HUES6 (cell line): ENCODE measurements at regions not wholly inside any gene's neighbourhood (a gene's known extent, or its start where the extent isn't known, plus 50 kb on each side); places are given as distances from the start of the nearest gene placed in this dataset.
"Not testable (repeated sequence)": the region's sequence is repeated elsewhere in the genome, so short reads cannot be mapped to it uniquely, and the experiment has no call there.

Source experiments
- H3K27ac ChIP-seq: 2 replicates; pipeline ENCODE4 v1.7.0; 2013; ENCODE audit warnings: low read depth, mild to moderate bottlenecking, low read length, inconsistent platforms
- H3K27me3 ChIP-seq: 2 replicates; pipeline ENCODE4 v1.6.1; 2013; ENCODE audit warnings: low read length; ENCODE audit not compliant: control insufficient read depth, insufficient read depth
- H3K36me3 ChIP-seq: 2 replicates; pipeline ENCODE4 v1.6.1; 2013; ENCODE audit warnings: low read length; ENCODE audit not compliant: control insufficient read depth, insufficient read depth
- H3K4me1 ChIP-seq: 2 replicates; pipeline ENCODE4 v1.6.1; 2013; ENCODE audit warnings: low read length; ENCODE audit not compliant: control insufficient read depth, insufficient read depth
- H3K4me3 ChIP-seq: 2 replicates; pipeline ENCODE4 v1.5.1; 2013; ENCODE audit warnings: low read depth, low read length
- H3K9ac ChIP-seq: one replicate; pipeline ENCODE4 v1.6.1; 2013; ENCODE audit warnings: mild to moderate bottlenecking, low read length
- H3K9me3 ChIP-seq: 2 replicates; pipeline ENCODE4 v1.6.1; 2013; ENCODE audit warnings: low read depth, low read length; ENCODE audit not compliant: control insufficient read depth, insufficient read depth

DNA sequence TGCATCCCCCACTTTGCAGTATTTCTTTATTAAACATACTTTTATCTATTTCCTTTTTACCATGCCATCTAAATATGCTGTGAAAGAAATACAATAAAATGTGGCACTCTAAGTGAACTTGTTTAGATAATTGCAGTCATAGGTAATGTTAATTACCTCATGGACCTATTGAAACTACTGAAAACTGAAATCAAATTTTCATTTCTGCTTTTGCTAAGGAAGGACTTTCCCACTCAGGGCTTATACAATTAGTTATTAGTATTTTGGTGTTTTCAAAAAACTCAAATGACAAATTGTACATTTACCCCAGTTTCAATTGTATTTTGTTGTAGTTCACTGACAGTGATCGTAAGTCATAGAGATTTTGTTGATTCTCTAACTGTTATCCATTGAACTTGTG lies 88.4 kb downstream of the ID4 start:
- no peak overlapping the region for H3K27ac ChIP-seq
- no peaks in the 10 kb centered on the region for H3K4me1 ChIP-seq
- H3K4me3 ChIP-seq, result no peak overlapping the region
- H3K9me3 ChIP-seq, result no peaks in the 10 kb centered on the region
- no peaks in the 10 kb centered on the region for H3K27me3 ChIP-seq
- H3K36me3 ChIP-seq, result no peaks in the 10 kb centered on the region
- H3K9ac ChIP-seq, result no peak overlapping the region

GRCh38 chr6:19928461-19928860 lies 91.3 kb downstream of the ID4 start:
- H3K9me3 ChIP-seq, result no peaks in the 10 kb centered on the region
- no peak overlapping the region for H3K4me3 ChIP-seq
- no peaks in the 10 kb centered on the region for H3K4me1 ChIP-seq
- H3K27me3 ChIP-seq, result 0 out of 2 replicates have a peak, but pooled peaks cover 2% of the 10 kb centered on the region
- H3K36me3 ChIP-seq, result no peaks in the 10 kb centered on the region
- H3K9ac ChIP-seq, result no peak overlapping the region
- H3K27ac ChIP-seq, result no peak overlapping the region

GRCh38 chr6:19929312-19929711 lies 92.1 kb downstream of the ID4 start:
- no peak overlapping the region for H3K27ac ChIP-seq
- H3K27me3 ChIP-seq, result 0 out of 2 replicates have a peak, but pooled peaks cover 2% of the 10 kb centered on the region

DNA sequence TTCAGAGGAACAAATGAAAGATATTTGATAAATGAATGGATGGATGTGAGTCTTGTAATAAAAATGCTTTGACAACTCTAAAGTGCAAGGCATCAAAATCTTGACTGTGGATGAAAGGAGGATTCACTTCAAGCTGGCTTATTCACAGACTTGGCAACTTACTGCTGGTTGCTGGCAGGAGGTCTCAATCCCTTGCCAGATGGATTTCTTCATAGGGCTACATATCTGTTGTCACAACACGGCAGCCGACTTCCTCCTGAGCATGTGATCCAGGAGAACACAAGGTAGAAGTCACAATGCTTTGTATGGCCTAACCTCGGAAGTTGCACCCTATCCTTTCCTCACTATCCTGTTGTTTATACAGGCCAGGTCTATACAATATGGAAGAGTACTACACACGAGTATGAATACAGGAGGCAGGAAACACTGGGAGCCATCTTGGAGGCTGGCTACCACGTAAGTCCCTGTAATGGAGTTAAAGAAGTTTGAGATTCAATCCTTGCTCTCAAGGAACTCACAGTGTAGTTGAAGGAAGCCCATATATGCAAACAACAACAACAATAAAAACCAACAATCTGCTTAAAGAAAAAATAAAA lies 97.9 kb downstream of the ID4 start:
- Histone ChIP-seq H3K4me1 (no peaks in the 10 kb centered on the region), H3K27me3 (0 out of 2 replicates have a peak, but pooled peaks cover 2% of the 10 kb centered on the region), H3K9me3 (peaks cover 6% of the 10 kb centered on the region)

More at GRCh38 chr6:19929312-19929711, 92.1 kb downstream of the ID4 start:
- no peaks in the 10 kb centered on the region for H3K9me3 ChIP-seq
- no peak overlapping the region for H3K9ac ChIP-seq
- no peaks in the 10 kb centered on the region for H3K36me3 ChIP-seq
- H3K4me3 ChIP-seq, result no peak overlapping the region
- H3K4me1 ChIP-seq, result no peaks in the 10 kb centered on the region

DNA sequence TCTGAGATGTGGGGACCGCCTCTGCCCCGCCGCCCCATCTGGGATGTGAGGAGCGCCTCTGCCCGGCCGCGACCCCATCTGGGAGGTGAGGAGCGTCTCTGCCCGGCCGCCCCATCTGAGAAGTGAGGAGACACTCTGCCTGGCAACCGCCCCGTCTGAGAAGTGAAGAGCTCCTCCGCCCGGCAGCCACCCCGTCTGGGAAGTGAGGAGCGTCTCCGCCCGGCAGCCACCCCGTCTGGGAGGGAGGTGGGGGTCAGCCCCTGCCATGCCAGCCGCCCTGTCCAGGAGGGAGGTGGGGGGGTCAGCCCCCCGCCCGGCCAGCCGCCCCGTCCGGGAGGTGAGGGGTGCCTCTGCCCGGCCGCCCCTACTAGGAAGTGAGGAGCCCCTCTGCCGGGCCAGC lies 102.2 kb downstream of the ID4 start:
- not testable (repeated sequence) for H3K4me3 ChIP-seq, H3K9me3 ChIP-seq, H3K4me1 ChIP-seq, H3K27me3 ChIP-seq, H3K9ac ChIP-seq, H3K27ac ChIP-seq, H3K36me3 ChIP-seq

More for the DNA sequence above, 97.9 kb downstream of the ID4 start:
- Histone ChIP-seq H3K9ac (no peak overlapping the region), H3K27ac (no peak overlapping the region), H3K4me3 (no peak overlapping the region), H3K36me3 (no peaks in the 10 kb centered on the region)

- not testable (repeated sequence) for H3K4me1 ChIP-seq, H3K36me3 ChIP-seq, H3K9ac ChIP-seq, H3K27me3 ChIP-seq, H3K9me3 ChIP-seq, H3K4me3 ChIP-seq, H3K27ac ChIP-seq
Observed at GRCh38 chr6:19939926-19940325, 102.8 kb downstream of the ID4 start.

- H3K27me3 ChIP-seq, result no peaks in the 10 kb centered on the region
- no peak overlapping the region for H3K4me3 ChIP-seq
- H3K27ac ChIP-seq, result no peak overlapping the region
- no peaks in the 10 kb centered on the region for H3K36me3 ChIP-seq
- H3K9me3 ChIP-seq, result peaks cover 3% of the 10 kb centered on the region; the same call in 1 of the 2 replicates
- H3K9ac ChIP-seq, result no peak overlapping the region
- no peaks in the 10 kb centered on the region for H3K4me1 ChIP-seq
Observed at GRCh38 chr6:19943042-19943441, 105.9 kb downstream of the ID4 start.

DNA sequence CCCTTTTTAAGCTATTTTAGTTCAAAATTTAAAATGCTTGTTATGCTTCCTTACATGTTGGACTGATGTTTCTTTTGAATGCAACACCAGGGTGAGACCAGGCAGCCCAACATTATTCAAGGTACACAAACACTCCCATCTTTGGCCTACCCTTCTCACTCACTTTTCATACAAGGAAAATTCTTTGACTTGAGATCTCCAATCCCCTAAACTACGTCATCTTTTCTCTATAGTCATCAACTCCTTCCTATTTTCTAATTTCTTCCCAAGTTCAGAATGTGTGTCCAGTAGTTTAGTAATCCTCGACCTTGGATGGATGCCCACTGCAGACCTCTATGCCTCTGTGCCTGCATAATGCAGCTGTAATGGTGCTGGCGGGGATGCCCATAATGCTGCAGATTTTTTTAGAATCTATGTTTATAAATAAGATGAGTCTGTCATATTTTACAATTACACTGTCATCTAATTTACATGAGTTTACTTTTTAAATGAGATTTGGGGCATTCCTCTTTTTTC lies 108.7 kb downstream of the ID4 start:
- no peaks in the 10 kb centered on the region for H3K36me3 ChIP-seq
- no peak overlapping the region for H3K9ac ChIP-seq
- no peaks in the 10 kb centered on the region for H3K4me1 ChIP-seq
- no peaks in the 10 kb centered on the region for H3K27me3 ChIP-seq
- peaks cover 3% of the 10 kb centered on the region; the same call in 1 of the 2 replicates for H3K9me3 ChIP-seq
- no peak overlapping the region for H3K4me3 ChIP-seq
- H3K27ac ChIP-seq, result no peak overlapping the region

GRCh38 chr6:19949155-19949554 lies 112.0 kb downstream of the ID4 start:
- no peaks in the 10 kb centered on the region for H3K27me3 ChIP-seq
- no peak overlapping the region for H3K4me3 ChIP-seq
- H3K27ac ChIP-seq, result no peak overlapping the region
- no peak overlapping the region for H3K9ac ChIP-seq
- no peaks in the 10 kb centered on the region for H3K36me3 ChIP-seq
- no peaks in the 10 kb centered on the region for H3K9me3 ChIP-seq
- no peaks in the 10 kb centered on the region for H3K4me1 ChIP-seq

- Histone ChIP-seq H3K36me3 (no peaks in the 10 kb centered on the region), H3K9me3 (no peaks in the 10 kb centered on the region)
Observed at GRCh38 chr6:19964115-19964514, 126.9 kb downstream of the ID4 start.

GRCh38 chr6:19968201-19968600 lies 131.0 kb downstream of the ID4 start:
- Histone ChIP-seq H3K27me3 (no peaks in the 10 kb centered on the region), H3K4me3 (no peak overlapping the region), H3K4me1 (no peaks in the 10 kb centered on the region), H3K36me3 (no peaks in the 10 kb centered on the region), H3K9ac (no peak overlapping the region), H3K9me3 (no peaks in the 10 kb centered on the region), H3K27ac (no peak overlapping the region)

More at GRCh38 chr6:19964115-19964514, 126.9 kb downstream of the ID4 start:
- Histone ChIP-seq H3K4me3 (no peak overlapping the region), H3K9ac (no peak overlapping the region), H3K27ac (no peak overlapping the region), H3K27me3 (no peaks in the 10 kb centered on the region), H3K4me1 (no peaks in the 10 kb centered on the region)
